Upper lobe of left lung (tissue), 4 donors: ENCODE measurements at regions not wholly inside any gene's neighbourhood (a gene's known extent, or its start where the extent isn't known, plus 50 kb on each side); places are given as distances from the start of the nearest gene placed in this dataset.

Experiments used
- EP300 ChIP-seq, 4 donors: sonication (generic); formaldehyde crosslinking; IDR thresholded peaks; one replicate each; pipeline ENCODE4 v1.5.1; 2017; ENCODE audit warnings: antibody characterized with exemption in 4 of 4, control low read depth in 2 of 4
- POLR2A ChIP-seq, 4 donors: fragments of 450-650 bp; IDR thresholded peaks; one replicate each; pipeline ENCODE4 v1.5.1; 2016 to 2017; ENCODE audit warnings: antibody characterized with exemption in 4 of 4, mild to moderate bottlenecking in 2 of 4
- POLR2AphosphoS5 ChIP-seq, 2 donors: sonication (generic); formaldehyde crosslinking; IDR thresholded peaks; one replicate each; pipeline ENCODE4 v1.5.1; 2017; ENCODE audit warnings: antibody characterized with exemption in 2 of 2
- TF ChIP-seq, protein P1 (sequence below), 6 experiments: fragments of 450-650 bp in 4 of 6; fragments of 200-600 bp in 2 of 6; sonication (generic) in 2 of 6; IDR thresholded peaks; one replicate each; pipeline ENCODE4 v1.5.1; 2016 to 2019; ENCODE audit warnings: antibody characterized with exemption in 6 of 6

DNA sequence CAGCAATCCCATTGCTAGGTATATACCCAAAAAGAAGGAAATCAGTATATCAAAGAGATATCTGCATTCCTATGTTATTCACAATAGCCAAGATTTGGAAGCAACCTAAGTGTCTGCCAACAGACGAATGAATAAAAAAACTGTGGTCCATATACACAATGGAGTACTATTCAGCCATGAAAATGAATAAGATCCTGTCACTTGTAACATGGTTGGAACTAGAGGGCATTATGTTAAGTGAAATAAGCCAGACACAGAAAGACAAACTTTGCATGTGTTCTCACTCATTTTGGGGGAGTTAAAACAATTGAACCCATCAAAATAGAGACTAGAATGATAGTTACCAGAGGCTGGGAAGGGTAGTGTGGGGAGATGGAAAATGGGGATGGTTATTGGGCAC, 323.5 kb upstream of the NFE2L3 start:
- TF ChIP-seq, protein P1, sequence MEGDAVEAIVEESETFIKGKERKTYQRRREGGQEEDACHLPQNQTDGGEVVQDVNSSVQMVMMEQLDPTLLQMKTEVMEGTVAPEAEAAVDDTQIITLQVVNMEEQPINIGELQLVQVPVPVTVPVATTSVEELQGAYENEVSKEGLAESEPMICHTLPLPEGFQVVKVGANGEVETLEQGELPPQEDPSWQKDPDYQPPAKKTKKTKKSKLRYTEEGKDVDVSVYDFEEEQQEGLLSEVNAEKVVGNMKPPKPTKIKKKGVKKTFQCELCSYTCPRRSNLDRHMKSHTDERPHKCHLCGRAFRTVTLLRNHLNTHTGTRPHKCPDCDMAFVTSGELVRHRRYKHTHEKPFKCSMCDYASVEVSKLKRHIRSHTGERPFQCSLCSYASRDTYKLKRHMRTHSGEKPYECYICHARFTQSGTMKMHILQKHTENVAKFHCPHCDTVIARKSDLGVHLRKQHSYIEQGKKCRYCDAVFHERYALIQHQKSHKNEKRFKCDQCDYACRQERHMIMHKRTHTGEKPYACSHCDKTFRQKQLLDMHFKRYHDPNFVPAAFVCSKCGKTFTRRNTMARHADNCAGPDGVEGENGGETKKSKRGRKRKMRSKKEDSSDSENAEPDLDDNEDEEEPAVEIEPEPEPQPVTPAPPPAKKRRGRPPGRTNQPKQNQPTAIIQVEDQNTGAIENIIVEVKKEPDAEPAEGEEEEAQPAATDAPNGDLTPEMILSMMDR (IDR thresholded peaks at IDR 0.05): no peak
- TF ChIP-seq EP300 (IDR thresholded peaks at IDR 0.05) (no peak), POLR2AphosphoS5 (IDR thresholded peaks at IDR 0.05) (no peak), POLR2A (IDR thresholded peaks at IDR 0.05) (no peak)
